VCaP (cell line): ENCODE measurements at regions not wholly inside any gene's neighbourhood (a gene's known extent, or its start where the extent isn't known, plus 50 kb on each side); places are given as distances from the start of the nearest gene placed in this dataset.
"Not testable (repeated sequence)": the region's sequence is repeated elsewhere in the genome, so short reads cannot be mapped to it uniquely, and the experiment has no call there.

Experiments
- H3K27ac ChIP-seq: fragments of 450-650 bp; 2 replicates; pipeline ENCODE4 v1.5.1; 2017
- CTCF ChIP-seq: fragments of 450-650 bp; conservative IDR thresholded peaks from 2 replicates; pipeline ENCODE4 v1.5.1; 2017; ENCODE audit warnings: mild to moderate bottlenecking, moderate library complexity

GRCh38 chr6:75031102-75031501 lies 174.8 kb downstream of the COL12A1 start:
- H3K27ac ChIP-seq = not testable (repeated sequence)

GRCh38 chr6:75029333-75029732 lies 176.5 kb downstream of the COL12A1 start:
- no peak for TF ChIP-seq CTCF
- no peak overlapping the region for H3K27ac ChIP-seq

- TF ChIP-seq CTCF = no peak
- no peak overlapping the region for H3K27ac ChIP-seq
Measured at GRCh38 chr6:75025371-75025770, 180.5 kb downstream of the COL12A1 start.

GRCh38 chr6:75024828-75025227 lies 181.0 kb downstream of the COL12A1 start:
- H3K27ac ChIP-seq = no peak overlapping the region
- TF ChIP-seq CTCF = no peak

GRCh38 chr6:75023634-75024033 lies 182.2 kb downstream of the COL12A1 start:
- TF ChIP-seq CTCF = no peak
- H3K27ac ChIP-seq = no peak overlapping the region

- no peak for TF ChIP-seq CTCF
- H3K27ac ChIP-seq = no peak overlapping the region
Measured at GRCh38 chr6:75020971-75021370, 184.9 kb downstream of the COL12A1 start.

GRCh38 chr6:75020376-75020775 lies 185.5 kb downstream of the COL12A1 start:
- H3K27ac ChIP-seq = no peak overlapping the region
- TF ChIP-seq CTCF = no peak

GRCh38 chr6:75012018-75012417 lies 193.8 kb downstream of the COL12A1 start:
- TF ChIP-seq CTCF = no peak
- H3K27ac ChIP-seq = no peak overlapping the region

- H3K27ac ChIP-seq = not testable (repeated sequence)
Measured at GRCh38 chr6:75003984-75004383, 201.9 kb downstream of the COL12A1 start.
